ENCODE measurements at regions not wholly inside any gene's neighbourhood (a gene's known extent, or its start where the extent isn't known, plus 50 kb on each side); places are given as distances from the start of the nearest gene placed in this dataset.

DNA sequence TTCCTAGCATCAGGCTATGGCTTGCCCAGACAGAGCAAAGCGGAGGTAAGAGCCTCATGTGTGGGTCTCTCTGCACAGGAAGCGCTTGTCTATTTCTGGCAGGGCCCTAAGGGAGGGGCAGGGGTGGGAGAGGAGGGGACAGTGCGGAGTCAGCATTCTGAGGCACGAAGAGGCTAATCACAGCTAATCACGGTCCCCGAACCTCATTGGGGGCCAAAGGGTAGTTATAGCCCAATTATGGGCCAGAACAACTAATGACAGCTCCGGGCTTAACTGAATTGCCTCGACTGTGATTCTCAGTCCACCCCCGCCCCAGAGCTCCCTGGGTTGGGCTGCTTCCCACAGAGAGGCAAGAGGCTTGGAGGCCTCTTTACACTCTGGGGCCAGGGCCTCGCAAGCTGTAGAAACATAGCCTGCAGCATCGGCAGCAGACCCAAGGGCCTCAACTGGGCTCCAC lies 72.7 kb upstream of the PRDM11 start:
- TF ChIP-seq, protein P1, sequence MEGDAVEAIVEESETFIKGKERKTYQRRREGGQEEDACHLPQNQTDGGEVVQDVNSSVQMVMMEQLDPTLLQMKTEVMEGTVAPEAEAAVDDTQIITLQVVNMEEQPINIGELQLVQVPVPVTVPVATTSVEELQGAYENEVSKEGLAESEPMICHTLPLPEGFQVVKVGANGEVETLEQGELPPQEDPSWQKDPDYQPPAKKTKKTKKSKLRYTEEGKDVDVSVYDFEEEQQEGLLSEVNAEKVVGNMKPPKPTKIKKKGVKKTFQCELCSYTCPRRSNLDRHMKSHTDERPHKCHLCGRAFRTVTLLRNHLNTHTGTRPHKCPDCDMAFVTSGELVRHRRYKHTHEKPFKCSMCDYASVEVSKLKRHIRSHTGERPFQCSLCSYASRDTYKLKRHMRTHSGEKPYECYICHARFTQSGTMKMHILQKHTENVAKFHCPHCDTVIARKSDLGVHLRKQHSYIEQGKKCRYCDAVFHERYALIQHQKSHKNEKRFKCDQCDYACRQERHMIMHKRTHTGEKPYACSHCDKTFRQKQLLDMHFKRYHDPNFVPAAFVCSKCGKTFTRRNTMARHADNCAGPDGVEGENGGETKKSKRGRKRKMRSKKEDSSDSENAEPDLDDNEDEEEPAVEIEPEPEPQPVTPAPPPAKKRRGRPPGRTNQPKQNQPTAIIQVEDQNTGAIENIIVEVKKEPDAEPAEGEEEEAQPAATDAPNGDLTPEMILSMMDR (IDR thresholded peaks at IDR 0.05): no peak
- no peak for TF ChIP-seq POLR2A (IDR thresholded peaks at IDR 0.05)
- TF ChIP-seq POLR2AphosphoS5 (IDR thresholded peaks at IDR 0.05; ENCODE audit: insufficient read depth in 1 of 2, low read depth in 1 of 2): no peak
- Histone ChIP-seq H3K9me3 (no peaks in the 10 kb centered on the region), H3K4me1 (peaks cover 3% of the 10 kb centered on the region), H3K36me3 (no peaks in the 10 kb centered on the region), H3K4me3 (no peak overlapping the region), H3K27me3 (no peaks in the 10 kb centered on the region), H3K27ac (no peak overlapping the region)
- intact Hi-C loops (cut with DNase I): no loop called here
- no peak for DNase-seq (ENCODE audit: extremely low spot score in 2 of 2)

DNA sequence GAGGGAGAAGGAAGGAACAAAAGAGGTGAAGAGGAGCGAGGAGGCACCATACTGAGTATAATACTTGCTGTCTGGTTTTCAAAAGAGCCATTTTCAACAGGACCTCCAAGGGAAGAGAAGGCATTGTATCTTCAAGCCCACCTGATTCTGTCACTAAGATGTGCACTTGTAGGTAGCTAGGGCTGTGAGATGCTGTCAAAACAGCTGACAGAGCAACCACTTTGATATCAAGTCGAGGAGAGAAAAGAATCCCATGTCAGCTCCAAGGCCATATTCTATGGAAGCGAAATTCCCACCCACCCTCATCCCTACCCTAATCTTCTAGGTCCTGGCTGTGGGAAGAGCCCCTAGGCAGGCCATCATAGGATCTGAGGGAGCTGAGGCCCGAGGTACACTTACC lies 70.9 kb upstream of the PRDM11 start:
- Histone ChIP-seq H3K36me3 (no peaks in the 10 kb centered on the region), H3K4me3 (no peak overlapping the region), H3K27ac (no peak overlapping the region), H3K4me1 (peaks cover 9% of the 10 kb centered on the region), H3K9me3 (no peaks in the 10 kb centered on the region), H3K27me3 (no peaks in the 10 kb centered on the region)
- no peak for DNase-seq (ENCODE audit: extremely low spot score in 2 of 2)
- TF ChIP-seq POLR2A (IDR thresholded peaks at IDR 0.05) (no peak), POLR2AphosphoS5 (IDR thresholded peaks at IDR 0.05; ENCODE audit: insufficient read depth in 1 of 2, low read depth in 1 of 2) (no peak)
- TF ChIP-seq, protein P1 (IDR thresholded peaks at IDR 0.05): no peak
- intact Hi-C loops (cut with DNase I): no loop called here

- TF ChIP-seq POLR2A (IDR thresholded peaks at IDR 0.05) (no peak), POLR2AphosphoS5 (IDR thresholded peaks at IDR 0.05; ENCODE audit: insufficient read depth in 1 of 2, low read depth in 1 of 2) (no peak)
- TF ChIP-seq, protein P1 (IDR thresholded peaks at IDR 0.05): no peak
- Histone ChIP-seq H3K27me3 (no peaks in the 10 kb centered on the region), H3K36me3 (no peaks in the 10 kb centered on the region), H3K9me3 (no peaks in the 10 kb centered on the region), H3K4me3 (no peak overlapping the region), H3K27ac (no peak overlapping the region), H3K4me1 (peaks cover 9% of the 10 kb centered on the region)
- intact Hi-C loops (cut with DNase I): no loop called here
- no peak for DNase-seq (ENCODE audit: extremely low spot score in 2 of 2)
Observed at GRCh38 chr11:45075952-45076351, 70.5 kb upstream of the PRDM11 start.

GRCh38 chr11:45076761-45077160 lies 69.7 kb upstream of the PRDM11 start:
- TF ChIP-seq POLR2AphosphoS5 (IDR thresholded peaks at IDR 0.05; ENCODE audit: insufficient read depth in 1 of 2, low read depth in 1 of 2) (no peak), POLR2A (IDR thresholded peaks at IDR 0.05) (no peak)
- TF ChIP-seq, protein P1 (IDR thresholded peaks at IDR 0.05): no peak
- H3K27me3 ChIP-seq: no peaks in the 10 kb centered on the region
- H3K9me3 ChIP-seq: no peaks in the 10 kb centered on the region
- H3K4me1 ChIP-seq: peaks cover 9% of the 10 kb centered on the region
- no peak overlapping the region for H3K4me3 ChIP-seq
- intact Hi-C loops (cut with DNase I): no loop called here
- H3K27ac ChIP-seq: no peak overlapping the region
- H3K36me3 ChIP-seq: no peaks in the 10 kb centered on the region
- no peak for DNase-seq (ENCODE audit: extremely low spot score in 2 of 2)

DNA sequence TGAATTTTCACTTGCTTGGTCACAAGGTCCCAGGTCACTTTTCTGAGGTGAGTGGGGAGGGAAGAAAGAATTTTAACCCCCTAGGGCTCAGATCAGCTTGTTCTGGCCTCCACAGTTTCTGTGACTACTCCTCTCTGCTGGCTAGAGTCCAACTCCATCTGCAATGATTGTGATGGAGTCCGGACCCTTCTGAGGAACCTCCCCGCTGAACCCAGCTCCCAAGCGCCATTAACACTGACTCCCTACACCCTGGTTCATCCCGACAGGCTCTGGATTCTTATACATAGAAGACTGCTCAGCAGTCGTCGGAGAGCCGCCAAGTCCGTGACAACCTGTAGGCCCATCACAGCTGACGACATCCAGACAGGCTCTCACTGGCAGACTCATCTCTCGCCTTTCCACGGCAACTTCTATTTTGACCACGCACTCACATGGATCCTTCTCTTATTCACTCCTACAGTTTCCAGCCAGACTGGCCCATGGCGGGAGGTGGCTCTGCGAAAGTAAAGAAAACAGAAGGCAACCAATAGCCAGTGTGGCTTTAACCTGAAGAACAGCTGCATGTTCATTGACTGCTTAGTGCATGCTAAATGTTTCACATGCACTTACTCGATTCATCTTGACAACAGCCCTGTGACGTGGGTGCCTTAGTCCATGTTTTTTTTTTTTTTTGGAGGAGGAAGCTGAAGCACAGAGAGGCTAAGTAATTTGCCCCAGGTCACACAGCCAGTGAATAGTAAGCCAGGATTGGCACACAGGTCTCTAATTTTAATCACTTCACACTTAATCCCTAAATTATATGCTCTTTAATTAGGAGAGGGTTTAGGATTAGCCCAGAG lies 68.0 kb upstream of the PRDM11 start:
- intact Hi-C loops (cut with DNase I): no loop called here
- no peak for TF ChIP-seq POLR2AphosphoS5 (IDR thresholded peaks at IDR 0.05; ENCODE audit: insufficient read depth in 1 of 2, low read depth in 1 of 2)
- TF ChIP-seq, protein P1 (IDR thresholded peaks at IDR 0.05): no peak
- TF ChIP-seq POLR2A (IDR thresholded peaks at IDR 0.05): no peak
- H3K27me3 ChIP-seq: no peaks in the 10 kb centered on the region

More for the DNA sequence above, 68.0 kb upstream of the PRDM11 start:
- H3K4me3 ChIP-seq: no peak overlapping the region
- H3K9me3 ChIP-seq: no peaks in the 10 kb centered on the region
- H3K4me1 ChIP-seq: peaks cover 9% of the 10 kb centered on the region
- no peak for DNase-seq (ENCODE audit: extremely low spot score in 2 of 2)
- no peak overlapping the region for H3K27ac ChIP-seq
- no peaks in the 10 kb centered on the region for H3K36me3 ChIP-seq
